ENCODE measurements at regions not wholly inside any gene's neighbourhood (a gene's known extent, or its start where the extent isn't known, plus 50 kb on each side); places are given as distances from the start of the nearest gene placed in this dataset.

GRCh38 chr1:193771596-193771995 is 585.2 kb upstream of the B3GALT2 start:
- no peak for ATAC-seq
- TF ChIP-seq RARB (CRISPR knock-in tag; IDR thresholded peaks at IDR 0.05) (no peak), ARNTL (CRISPR knock-in tag; IDR thresholded peaks at IDR 0.05; ENCODE audit: borderline replicate concordance, low read depth) (no peak), TCF4 (CRISPR knock-in tag; IDR thresholded peaks at IDR 0.05; ENCODE audit: borderline replicate concordance) (no peak), ESRRG (CRISPR knock-in tag; IDR thresholded peaks at IDR 0.05) (no peak), BACH2 (CRISPR knock-in tag; IDR thresholded peaks at IDR 0.05; ENCODE audit: borderline replicate concordance) (no peak), ZC3H10 (CRISPR knock-in tag; IDR thresholded peaks at IDR 0.05) (no peak), CREB5 (CRISPR knock-in tag; IDR thresholded peaks at IDR 0.05; ENCODE audit: low read depth) (no peak), ZNF565 (CRISPR knock-in tag; conservative IDR thresholded peaks at IDR 0.05; ENCODE audit: low read depth) (no peak), SNAI2 (CRISPR knock-in tag; IDR thresholded peaks at IDR 0.05) (no peak), CSRNP3 (CRISPR knock-in tag; IDR thresholded peaks at IDR 0.05) (no peak), ISL1 (CRISPR knock-in tag; IDR thresholded peaks at IDR 0.05) (no peak), ZNF8 (CRISPR knock-in tag; IDR thresholded peaks at IDR 0.05) (no peak), ZFP30 (CRISPR knock-in tag; IDR thresholded peaks at IDR 0.05) (no peak), OSR1 (CRISPR knock-in tag; IDR thresholded peaks at IDR 0.05) (no peak), CSDC2 (CRISPR knock-in tag; IDR thresholded peaks at IDR 0.05) (no peak), TSHZ2 (CRISPR knock-in tag; IDR thresholded peaks at IDR 0.05) (no peak), ZNF70 (CRISPR knock-in tag; IDR thresholded peaks at IDR 0.05) (no peak), PPARA (CRISPR knock-in tag; IDR thresholded peaks at IDR 0.05; ENCODE audit: borderline replicate concordance) (no peak), TOX (CRISPR knock-in tag; IDR thresholded peaks at IDR 0.05; ENCODE audit: borderline replicate concordance) (no peak)

GRCh38 chr1:193769651-193770050 is 583.2 kb upstream of the B3GALT2 start:
- TF ChIP-seq TCF4 (CRISPR knock-in tag; IDR thresholded peaks at IDR 0.05; ENCODE audit: borderline replicate concordance) (no peak), ZFP30 (CRISPR knock-in tag; IDR thresholded peaks at IDR 0.05) (no peak), ZNF565 (CRISPR knock-in tag; conservative IDR thresholded peaks at IDR 0.05; ENCODE audit: low read depth) (no peak), RARB (CRISPR knock-in tag; IDR thresholded peaks at IDR 0.05) (no peak), ZC3H10 (CRISPR knock-in tag; IDR thresholded peaks at IDR 0.05) (no peak), CSRNP3 (CRISPR knock-in tag; IDR thresholded peaks at IDR 0.05) (no peak), CREB5 (CRISPR knock-in tag; IDR thresholded peaks at IDR 0.05; ENCODE audit: low read depth) (no peak), TSHZ2 (CRISPR knock-in tag; IDR thresholded peaks at IDR 0.05) (no peak), GLIS3 (CRISPR knock-in tag; IDR thresholded peaks at IDR 0.05) (no peak), CSDC2 (CRISPR knock-in tag; IDR thresholded peaks at IDR 0.05) (no peak), PPARA (CRISPR knock-in tag; IDR thresholded peaks at IDR 0.05; ENCODE audit: borderline replicate concordance) (no peak), ZFP3 (CRISPR knock-in tag; IDR thresholded peaks at IDR 0.05) (no peak), ZNF70 (CRISPR knock-in tag; IDR thresholded peaks at IDR 0.05) (no peak), ARNTL (CRISPR knock-in tag; IDR thresholded peaks at IDR 0.05; ENCODE audit: borderline replicate concordance, low read depth) (no peak), POU6F1 (CRISPR knock-in tag; IDR thresholded peaks at IDR 0.05; ENCODE audit: borderline replicate concordance, low read depth) (no peak), ESRRG (CRISPR knock-in tag; IDR thresholded peaks at IDR 0.05) (no peak), ZNF8 (CRISPR knock-in tag; IDR thresholded peaks at IDR 0.05) (no peak), SNAI2 (CRISPR knock-in tag; IDR thresholded peaks at IDR 0.05) (no peak), PATZ1 (CRISPR knock-in tag; IDR thresholded peaks at IDR 0.05; ENCODE audit: borderline replicate concordance) (no peak), BACH2 (CRISPR knock-in tag; IDR thresholded peaks at IDR 0.05; ENCODE audit: borderline replicate concordance) (no peak)
- no peak for ATAC-seq
